ENCODE measurements at regions not wholly inside any gene's neighbourhood (a gene's known extent, or its start where the extent isn't known, plus 50 kb on each side); places are given as distances from the start of the nearest gene placed in this dataset.

DNA sequence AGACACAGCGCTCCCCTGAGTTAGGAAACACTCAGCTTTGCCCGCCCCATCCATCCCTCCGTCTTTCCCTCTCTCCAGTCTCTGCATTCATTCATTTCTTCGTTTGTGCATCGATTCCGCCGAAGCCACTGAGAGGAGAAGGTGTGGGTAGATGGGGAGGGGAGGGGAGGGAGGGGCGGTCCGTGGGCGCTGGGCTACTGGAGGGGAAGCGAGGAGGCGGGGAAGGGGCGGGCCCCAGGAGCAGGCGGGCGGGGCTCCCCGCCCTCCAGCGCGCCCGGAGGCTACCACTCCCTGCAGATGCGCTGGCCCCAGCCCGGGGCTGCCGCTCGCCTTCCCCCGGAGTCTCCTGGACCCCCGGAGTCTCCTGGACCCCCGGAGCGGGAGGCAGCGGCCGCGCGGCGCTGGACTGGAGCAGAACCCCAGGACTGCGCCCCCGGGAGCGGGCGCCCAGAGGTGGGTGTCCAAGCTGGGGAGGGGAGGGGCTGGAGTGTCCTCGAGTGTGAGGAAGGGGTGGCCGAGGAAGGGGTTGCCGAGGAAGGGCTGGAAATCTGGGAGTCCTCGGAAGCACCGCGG is 159.5 kb downstream of the C9orf152 start:
- TF ChIP-seq, protein P1, sequence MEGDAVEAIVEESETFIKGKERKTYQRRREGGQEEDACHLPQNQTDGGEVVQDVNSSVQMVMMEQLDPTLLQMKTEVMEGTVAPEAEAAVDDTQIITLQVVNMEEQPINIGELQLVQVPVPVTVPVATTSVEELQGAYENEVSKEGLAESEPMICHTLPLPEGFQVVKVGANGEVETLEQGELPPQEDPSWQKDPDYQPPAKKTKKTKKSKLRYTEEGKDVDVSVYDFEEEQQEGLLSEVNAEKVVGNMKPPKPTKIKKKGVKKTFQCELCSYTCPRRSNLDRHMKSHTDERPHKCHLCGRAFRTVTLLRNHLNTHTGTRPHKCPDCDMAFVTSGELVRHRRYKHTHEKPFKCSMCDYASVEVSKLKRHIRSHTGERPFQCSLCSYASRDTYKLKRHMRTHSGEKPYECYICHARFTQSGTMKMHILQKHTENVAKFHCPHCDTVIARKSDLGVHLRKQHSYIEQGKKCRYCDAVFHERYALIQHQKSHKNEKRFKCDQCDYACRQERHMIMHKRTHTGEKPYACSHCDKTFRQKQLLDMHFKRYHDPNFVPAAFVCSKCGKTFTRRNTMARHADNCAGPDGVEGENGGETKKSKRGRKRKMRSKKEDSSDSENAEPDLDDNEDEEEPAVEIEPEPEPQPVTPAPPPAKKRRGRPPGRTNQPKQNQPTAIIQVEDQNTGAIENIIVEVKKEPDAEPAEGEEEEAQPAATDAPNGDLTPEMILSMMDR (conservative IDR thresholded peaks at IDR 0.05 in 1 of 2, IDR thresholded peaks at IDR 0.05 in 1 of 2; ENCODE audit: extremely low read depth in 1 of 2, insufficient read depth in 1 of 2, low read depth in 1 of 2, low read length in 2 of 2) = no peak
- no peak for TF ChIP-seq EZH2 (IDR thresholded peaks at IDR 0.05; ENCODE audit: borderline replicate concordance, low read length)

All from mammary epithelial cell (primary cell).